Heart left ventricle (tissue), 13 donors: ENCODE measurements at regions not wholly inside any gene's neighbourhood (a gene's known extent, or its start where the extent isn't known, plus 50 kb on each side); places are given as distances from the start of the nearest gene placed in this dataset.
"Not testable (repeated sequence)": the region's sequence is repeated elsewhere in the genome, so short reads cannot be mapped to it uniquely, and the experiment has no call there.

ENCODE experiments used
- CTCF ChIP-seq, 12 donors: fragments of 200-600 bp; sonication (generic) in 4 of 12; IDR thresholded peaks; one replicate each; pipeline versions ENCODE4 v1.5.0 to v1.8.0; 2018 to 2022; ENCODE audit warnings: antibody characterized with exemption in 12 of 12, mild to moderate bottlenecking in 5 of 12
- POLR2A ChIP-seq, 2 donors: fragments of 450-650 bp; IDR thresholded peaks; one replicate each; pipeline ENCODE4 v1.6.1; 2017; ENCODE audit warnings: antibody characterized with exemption in 2 of 2, mild to moderate bottlenecking in 2 of 2, moderate library complexity in 2 of 2
- donor health status: ischemic (EF 13 %, LVEDD 7.1; RV severe dilation, severe dysfunction).
- donor health status: DM: no; HTN: yes; CAD: no.
- donor health status: DM: no; HTN: no; CAD: no.
- donor health status: ischemic (EF 25% LVEDD 6.9; RV normal size, moderate dysfunction).
- donor health status: ischemic (EF 25% LVEDD 5.7; RV mildly dilated, moderate dysfunction).
- donor health status: ischemic (EF 35%, LVEDD 5.7; RV mildly dilated, moderate dysfunction).
- donor health status: nonischemic (EF 11% LVEDD 7.7; RV severe dilation, severe dysfunction).
- donor health status: DM: yes; HTN: yes; CAD: no.
- donor health status: PGD.
- donor health status: ischemic (EF 29% LVEDD 5.4; RV normal size, mild dysfunction).
- donor health status: nonischemic (EF 23%, LVEDD 6.1; RV moderate dilation, normal function).

GRCh38 chr2:47690706-47691325, 92.1 kb upstream of the MSH6 start:
- TF ChIP-seq CTCF, POLR2A (IDR thresholded peaks at IDR 0.05): not testable (repeated sequence)
